Adrenal gland (tissue), 5 donors: ENCODE measurements at regions not wholly inside any gene's neighbourhood (a gene's known extent, or its start where the extent isn't known, plus 50 kb on each side); places are given as distances from the start of the nearest gene placed in this dataset.

Source experiments
- POLR2A ChIP-seq, 2 donors: fragments of 450-650 bp; IDR thresholded peaks; one replicate each; pipeline ENCODE4 v1.6.1; 2017; ENCODE audit warnings: antibody characterized with exemption in 2 of 2, mild to moderate bottlenecking in 2 of 2, moderate library complexity in 1 of 2
- TF ChIP-seq, protein P1 (sequence below), 6 experiments: fragments of 450-650 bp in 4 of 6; fragments of 200-600 bp in 2 of 6; sonication (generic) in 1 of 6; IDR thresholded peaks; 1 replicate in 5 of 6; 2 replicates in 1 of 6; pipeline versions ENCODE4 v1.5.1 to v1.8.0; 2016 to 2021; ENCODE audit warnings: antibody characterized with exemption in 6 of 6, mild to moderate bottlenecking in 2 of 6, moderate library complexity in 1 of 6
- donor health status: DM: no; HTN: no; CAD: no.

GRCh38 chr5:96157841-96158291 lies 196.2 kb upstream of the ELL2 start:
- TF ChIP-seq, protein P1, sequence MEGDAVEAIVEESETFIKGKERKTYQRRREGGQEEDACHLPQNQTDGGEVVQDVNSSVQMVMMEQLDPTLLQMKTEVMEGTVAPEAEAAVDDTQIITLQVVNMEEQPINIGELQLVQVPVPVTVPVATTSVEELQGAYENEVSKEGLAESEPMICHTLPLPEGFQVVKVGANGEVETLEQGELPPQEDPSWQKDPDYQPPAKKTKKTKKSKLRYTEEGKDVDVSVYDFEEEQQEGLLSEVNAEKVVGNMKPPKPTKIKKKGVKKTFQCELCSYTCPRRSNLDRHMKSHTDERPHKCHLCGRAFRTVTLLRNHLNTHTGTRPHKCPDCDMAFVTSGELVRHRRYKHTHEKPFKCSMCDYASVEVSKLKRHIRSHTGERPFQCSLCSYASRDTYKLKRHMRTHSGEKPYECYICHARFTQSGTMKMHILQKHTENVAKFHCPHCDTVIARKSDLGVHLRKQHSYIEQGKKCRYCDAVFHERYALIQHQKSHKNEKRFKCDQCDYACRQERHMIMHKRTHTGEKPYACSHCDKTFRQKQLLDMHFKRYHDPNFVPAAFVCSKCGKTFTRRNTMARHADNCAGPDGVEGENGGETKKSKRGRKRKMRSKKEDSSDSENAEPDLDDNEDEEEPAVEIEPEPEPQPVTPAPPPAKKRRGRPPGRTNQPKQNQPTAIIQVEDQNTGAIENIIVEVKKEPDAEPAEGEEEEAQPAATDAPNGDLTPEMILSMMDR (IDR thresholded peaks at IDR 0.05), result no peak
- no peak for TF ChIP-seq POLR2A (IDR thresholded peaks at IDR 0.05)
